ENCODE measurements at regions not wholly inside any gene's neighbourhood (a gene's known extent, or its start where the extent isn't known, plus 50 kb on each side); places are given as distances from the start of the nearest gene placed in this dataset.

GRCh38 chr5:104734046-104734445, 1171.5 kb upstream of the NUDT12 start:
- TF ChIP-seq CTCF (IDR thresholded peaks at IDR 0.05; ENCODE audit: low read depth, low read length, missing control alignments) = no peak
- no peak overlapping the region for H3K4me3 ChIP-seq (replicated peaks; ENCODE audit: low read depth, low read length)
- DNase-seq (ENCODE audit: extremely low read depth, low read depth) = no peak

GRCh38 chr5:104733063-104733669, 1170.6 kb upstream of the NUDT12 start:
- DNase-seq (ENCODE audit: extremely low read depth, low read depth) = no peak
- no peak overlapping the region for H3K4me3 ChIP-seq (replicated peaks; ENCODE audit: low read depth, low read length)
- no peak for TF ChIP-seq CTCF (IDR thresholded peaks at IDR 0.05; ENCODE audit: low read depth, low read length, missing control alignments)

GRCh38 chr5:104731331-104731730, 1168.7 kb upstream of the NUDT12 start:
- no peak overlapping the region for H3K4me3 ChIP-seq (replicated peaks; ENCODE audit: low read depth, low read length)
- no peak for DNase-seq (ENCODE audit: extremely low read depth, low read depth)
- no peak for TF ChIP-seq CTCF (IDR thresholded peaks at IDR 0.05; ENCODE audit: low read depth, low read length, missing control alignments)

GRCh38 chr5:104708027-104708426, 1145.4 kb upstream of the NUDT12 start:
- TF ChIP-seq CTCF (IDR thresholded peaks at IDR 0.05; ENCODE audit: low read depth, low read length, missing control alignments) = no peak
- DNase-seq (ENCODE audit: extremely low read depth, low read depth) = no peak
- H3K4me3 ChIP-seq (replicated peaks; ENCODE audit: low read depth, low read length) = no peak overlapping the region

GRCh38 chr5:104706600-104706999, 1144.0 kb upstream of the NUDT12 start:
- no peak for TF ChIP-seq CTCF (IDR thresholded peaks at IDR 0.05; ENCODE audit: low read depth, low read length, missing control alignments)
- no peak for DNase-seq (ENCODE audit: extremely low read depth, low read depth)

GRCh38 chr5:104702212-104702611, 1139.6 kb upstream of the NUDT12 start:
- no peak for DNase-seq (ENCODE audit: extremely low read depth, low read depth)
- no peak for TF ChIP-seq CTCF (IDR thresholded peaks at IDR 0.05; ENCODE audit: low read depth, low read length, missing control alignments)
- H3K4me3 ChIP-seq (replicated peaks; ENCODE audit: low read depth, low read length) = no peak overlapping the region

More at GRCh38 chr5:104706600-104706999, 1144.0 kb upstream of the NUDT12 start:
- H3K4me3 ChIP-seq (replicated peaks; ENCODE audit: low read depth, low read length) = no peak overlapping the region

GRCh38 chr5:104699438-104699837, 1136.8 kb upstream of the NUDT12 start:
- no peak overlapping the region for H3K4me3 ChIP-seq (replicated peaks; ENCODE audit: low read depth, low read length)
- DNase-seq (ENCODE audit: extremely low read depth, low read depth) = no peak
- no peak for TF ChIP-seq CTCF (IDR thresholded peaks at IDR 0.05; ENCODE audit: low read depth, low read length, missing control alignments)

All from HFF-Myc (cell line).